Activated naive CD8-positive, alpha-beta T cell treated with anti-CD3 and anti-CD28 coated beads, Interleukin-2, amount 10 ng/mL, durations not matched to agents 7 days and 5 days (primary cell): ENCODE measurements at regions not wholly inside any gene's neighbourhood (a gene's known extent, or its start where the extent isn't known, plus 50 kb on each side); places are given as distances from the start of the nearest gene placed in this dataset.

ENCODE experiments used
- ATAC-seq: fragments of 150-1000 bp; cut with Tn5 transposase; one replicate; pipeline ENCODE4 v1.10.0; 2021; ENCODE audit warnings: low read depth, moderate library complexity
- POLR2A ChIA-PET: fragments of 350-600 bp; sonication (Branson Sonifier 250); formaldehyde crosslinking; loops from one replicate; lab custom pipeline; 2021; ENCODE audit warnings: antibody characterized with exemption; lab: Charles Lee
- DNase-seq: peaks from one replicate; pipeline ENCODE4 v3.0.0; 2021
- H3K27ac Mint-ChIP-seq: one replicate; pipeline ENCODE4 v1.8.0; 2022; ENCODE audit warnings: mild to moderate bottlenecking, mixed read lengths
- H3K27me3 Mint-ChIP-seq: one replicate; pipeline ENCODE4 v1.8.0; 2022; ENCODE audit warnings: mild to moderate bottlenecking, moderate library complexity, mixed read lengths
- H3K36me3 Mint-ChIP-seq: one replicate; pipeline ENCODE4 v1.8.0; 2021; ENCODE audit warnings: mild to moderate bottlenecking, mixed read lengths
- H3K4me1 Mint-ChIP-seq: one replicate; pipeline ENCODE4 v1.8.0; 2021; ENCODE audit warnings: mixed read lengths
- H3K4me3 Mint-ChIP-seq: one replicate; pipeline ENCODE4 v1.8.0; 2022; ENCODE audit warnings: mild to moderate bottlenecking, moderate library complexity, mixed read lengths
- H3K9me3 Mint-ChIP-seq: one replicate; pipeline ENCODE4 v1.8.0; 2021; ENCODE audit warnings: mixed read lengths

DNA sequence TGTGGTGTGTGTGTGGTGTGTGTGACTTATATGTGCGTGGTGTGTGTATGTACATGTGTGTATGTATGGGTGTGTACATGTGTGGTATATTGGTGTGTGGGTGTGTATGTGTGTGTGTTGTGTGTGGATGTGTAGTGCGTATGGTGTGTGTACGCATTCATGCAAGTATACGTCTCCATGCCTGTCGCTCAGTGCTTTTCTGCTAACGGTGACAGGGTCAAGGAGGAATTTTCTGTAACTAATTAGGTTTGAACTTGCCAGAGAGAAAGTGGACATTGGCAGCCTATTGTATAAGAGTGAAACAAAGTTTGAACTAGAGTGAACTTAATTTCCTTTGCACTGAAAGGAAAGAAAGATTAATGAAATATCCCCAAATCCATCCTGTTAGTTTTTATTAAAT lies 120.9 kb upstream of the GSC start:
- no peak overlapping the region for H3K4me3 Mint-ChIP-seq
- no peaks in the 10 kb centered on the region for H3K36me3 Mint-ChIP-seq
- H3K27ac Mint-ChIP-seq: no peak overlapping the region
- POLR2A ChIA-PET: no interaction called here
- no peaks in the 10 kb centered on the region for H3K4me1 Mint-ChIP-seq
- DNase-seq (no peak), ATAC-seq (no peak)
- H3K27me3 Mint-ChIP-seq: no peaks in the 10 kb centered on the region
- no peaks in the 10 kb centered on the region for H3K9me3 Mint-ChIP-seq

DNA sequence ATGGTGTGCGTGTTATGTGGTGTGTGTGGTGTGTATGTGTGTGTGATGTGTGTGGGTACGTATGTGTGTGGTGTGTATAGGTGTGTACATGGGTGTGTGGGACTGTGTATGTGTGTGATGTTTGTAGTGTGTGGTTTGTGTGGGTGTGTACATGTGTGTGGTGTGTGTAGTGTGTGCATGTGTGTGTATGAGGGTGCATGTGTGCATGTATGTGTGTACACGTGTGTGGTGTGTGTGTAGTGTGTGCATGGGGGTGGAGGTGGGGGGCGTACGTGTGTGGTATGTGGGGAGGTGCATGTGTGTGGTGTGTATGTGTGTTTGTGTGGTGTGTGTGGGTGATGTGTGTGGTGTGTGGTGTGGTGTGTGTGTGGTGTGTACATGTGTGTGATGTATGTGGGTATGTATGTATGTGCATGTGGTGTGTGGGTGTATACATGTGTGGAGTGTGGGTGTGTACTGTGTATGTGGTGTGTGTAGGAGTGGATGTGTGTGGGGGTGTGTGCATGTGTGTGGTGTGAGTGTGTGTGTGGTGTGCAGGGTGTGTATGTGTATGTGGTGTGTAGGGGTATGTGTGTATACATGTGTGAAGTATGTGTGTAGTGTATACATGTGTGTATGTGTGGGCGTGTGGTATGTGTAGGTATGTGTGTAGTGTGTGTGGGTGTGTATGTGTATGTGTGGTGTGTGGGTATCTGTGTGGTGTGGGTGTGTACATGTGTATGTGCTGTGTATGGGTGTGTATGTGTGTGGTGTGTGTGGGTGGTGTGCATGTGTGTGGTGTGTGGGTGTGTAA lies 119.8 kb upstream of the GSC start:
- Mint-ChIP-seq H3K27me3 (no peaks in the 10 kb centered on the region), H3K9me3 (no peaks in the 10 kb centered on the region), H3K36me3 (no peaks in the 10 kb centered on the region), H3K4me3 (no peak overlapping the region), H3K4me1 (no peaks in the 10 kb centered on the region), H3K27ac (no peak overlapping the region)
- DNase-seq: no peak
- ATAC-seq: no peak
- POLR2A ChIA-PET: no interaction called here

DNA sequence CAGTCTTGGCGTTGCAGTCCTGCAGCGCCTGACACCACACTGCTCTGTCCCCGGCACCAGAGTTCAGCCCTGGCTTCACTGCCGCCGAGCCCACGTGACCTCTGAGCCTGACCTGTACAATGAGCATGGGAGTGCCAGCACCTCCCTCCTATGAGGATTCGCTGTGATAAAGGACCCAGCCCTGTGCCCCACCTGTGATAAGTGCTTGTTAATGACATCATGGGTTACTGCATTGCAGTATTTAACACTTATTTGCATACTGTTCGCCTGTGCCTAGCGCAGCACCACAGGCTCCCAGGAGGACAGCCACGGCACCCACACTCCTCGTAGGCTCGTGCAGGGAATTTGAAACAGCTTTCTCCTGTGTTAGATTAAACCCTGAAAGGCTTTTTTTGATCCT lies 118.2 kb upstream of the GSC start:
- Mint-ChIP-seq H3K36me3 (no peaks in the 10 kb centered on the region), H3K4me1 (no peaks in the 10 kb centered on the region), H3K4me3 (no peak overlapping the region), H3K9me3 (no peaks in the 10 kb centered on the region), H3K27me3 (no peaks in the 10 kb centered on the region), H3K27ac (no peak overlapping the region)
- DNase-seq (no peak), ATAC-seq (no peak)
- POLR2A ChIA-PET: no interaction called here

DNA sequence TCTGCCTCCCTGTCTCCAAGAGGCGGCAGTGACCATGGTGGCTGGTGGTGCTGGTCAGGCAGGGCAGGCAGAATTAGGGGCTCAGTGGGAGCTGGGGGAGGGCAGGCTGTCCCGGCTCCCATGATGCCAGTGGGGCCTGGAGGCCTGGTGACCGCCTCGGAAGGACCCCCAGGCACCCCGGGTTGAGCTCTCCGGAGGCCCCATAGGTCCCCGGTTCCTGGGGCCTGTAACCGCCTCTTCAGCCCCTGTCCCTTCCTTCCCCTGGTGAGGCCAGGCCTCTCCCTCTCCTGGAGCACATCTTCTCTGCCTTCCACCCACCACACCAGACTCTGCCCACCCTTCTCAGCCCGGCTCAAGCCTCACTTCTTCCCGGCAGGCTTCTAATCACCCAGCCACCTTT lies 117.7 kb upstream of the GSC start:
- Mint-ChIP-seq H3K4me1 (no peaks in the 10 kb centered on the region), H3K9me3 (no peaks in the 10 kb centered on the region), H3K4me3 (no peak overlapping the region), H3K36me3 (no peaks in the 10 kb centered on the region), H3K27me3 (no peaks in the 10 kb centered on the region), H3K27ac (no peak overlapping the region)
- ATAC-seq (no peak), DNase-seq (no peak)
- POLR2A ChIA-PET: no interaction called here

DNA sequence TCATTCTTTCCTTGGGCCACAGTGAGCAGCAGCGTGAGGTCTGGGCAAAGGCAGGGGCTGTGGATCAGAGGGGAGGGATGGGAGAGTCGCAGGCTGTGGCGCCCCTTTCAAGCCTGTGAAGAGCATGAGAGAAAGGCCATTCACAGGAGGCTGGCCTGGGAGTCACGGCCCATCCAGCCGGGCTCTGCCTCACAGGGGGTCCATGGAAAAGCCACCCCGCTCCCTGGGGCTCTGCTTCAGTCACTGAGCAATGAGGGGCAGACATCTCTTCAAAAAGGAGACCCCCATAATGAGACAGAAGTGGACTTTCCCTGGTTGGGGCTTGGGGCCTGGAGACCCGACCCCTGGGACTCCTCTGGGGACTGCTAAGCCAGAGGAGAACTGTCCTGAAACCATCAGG lies 117.0 kb upstream of the GSC start:
- H3K36me3 Mint-ChIP-seq: no peaks in the 10 kb centered on the region
- POLR2A ChIA-PET: no interaction called here
- no peak overlapping the region for H3K4me3 Mint-ChIP-seq
- H3K9me3 Mint-ChIP-seq: no peaks in the 10 kb centered on the region
- no peak overlapping the region for H3K27ac Mint-ChIP-seq
- DNase-seq (no peak), ATAC-seq (no peak)
- no peaks in the 10 kb centered on the region for H3K4me1 Mint-ChIP-seq
- no peaks in the 10 kb centered on the region for H3K27me3 Mint-ChIP-seq

DNA sequence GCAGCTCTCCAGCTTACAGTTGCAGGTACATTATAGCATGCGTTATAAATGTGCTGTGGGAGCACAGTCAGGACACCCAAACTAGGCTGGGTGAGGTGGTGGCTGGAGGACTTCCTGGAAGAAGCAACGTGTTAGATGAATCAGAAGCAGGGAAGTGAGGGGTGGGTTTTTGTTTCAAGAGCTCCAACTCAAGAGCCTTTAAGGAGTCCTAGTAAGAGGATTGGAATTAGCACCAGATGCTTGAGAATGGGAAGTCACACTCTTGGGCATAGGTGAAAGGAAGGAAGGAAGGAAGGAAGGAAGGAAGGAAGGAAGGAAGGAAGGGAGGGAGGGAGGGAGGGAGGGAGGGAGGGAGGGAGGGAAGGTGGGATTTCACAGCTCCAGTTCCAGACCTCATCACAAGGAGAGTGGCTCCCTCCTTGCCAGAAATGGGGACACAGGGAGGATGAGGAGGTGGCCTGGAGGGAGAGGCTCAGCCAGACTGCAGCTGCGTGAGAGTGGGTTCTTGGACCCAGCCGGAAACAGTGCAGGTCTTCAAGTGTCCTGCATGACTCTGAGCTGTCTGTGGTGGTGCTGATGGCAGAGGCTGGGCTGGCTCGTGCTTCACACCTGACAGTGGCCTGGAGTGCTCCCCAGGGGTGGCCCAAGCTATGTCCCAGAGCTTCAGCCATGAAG lies 115.7 kb upstream of the GSC start:
- POLR2A ChIA-PET: no interaction called here
- no peak overlapping the region for H3K27ac Mint-ChIP-seq

DNA sequence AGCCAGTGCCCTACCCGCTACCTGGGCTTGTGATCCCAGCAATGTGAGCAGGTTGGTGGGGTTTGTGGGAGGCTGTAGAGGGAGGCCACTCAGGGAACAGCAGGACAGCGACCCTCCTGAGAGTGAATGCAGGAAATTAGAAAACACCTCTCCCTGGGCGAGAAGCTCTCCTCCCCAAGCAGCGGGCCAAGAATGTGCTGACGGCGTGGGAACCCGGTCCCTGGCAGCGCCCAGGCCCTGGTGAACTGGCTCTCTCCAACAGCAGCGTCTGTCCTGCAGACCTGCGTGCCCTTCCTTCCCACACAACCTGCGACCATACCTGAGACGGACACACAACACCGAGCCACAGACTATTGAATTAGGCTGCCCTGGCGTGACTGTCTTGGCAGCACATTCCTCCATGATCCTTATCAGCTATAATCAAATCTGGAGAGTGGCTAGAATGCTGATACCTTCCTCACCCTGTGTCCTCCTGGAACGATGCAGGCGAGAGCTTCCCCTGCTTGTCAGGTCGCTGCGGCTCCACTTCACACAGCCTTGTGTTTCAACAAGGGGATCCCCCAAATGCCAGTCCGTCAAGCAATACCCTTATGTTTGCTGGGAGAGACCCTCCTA lies 114.8 kb upstream of the GSC start:
- Mint-ChIP-seq H3K4me3 (no peak overlapping the region), H3K27ac (no peak overlapping the region), H3K36me3 (no peaks in the 10 kb centered on the region), H3K9me3 (no peaks in the 10 kb centered on the region), H3K27me3 (no peaks in the 10 kb centered on the region), H3K4me1 (no peaks in the 10 kb centered on the region)
- ATAC-seq (no peak), DNase-seq (no peak)
- POLR2A ChIA-PET: no interaction called here

More for the DNA sequence above, 115.7 kb upstream of the GSC start:
- no peaks in the 10 kb centered on the region for H3K4me1 Mint-ChIP-seq
- ATAC-seq: no peak
- no peaks in the 10 kb centered on the region for H3K27me3 Mint-ChIP-seq
- no peak for DNase-seq
- no peaks in the 10 kb centered on the region for H3K36me3 Mint-ChIP-seq
- no peaks in the 10 kb centered on the region for H3K9me3 Mint-ChIP-seq
- H3K4me3 Mint-ChIP-seq: no peak overlapping the region

DNA sequence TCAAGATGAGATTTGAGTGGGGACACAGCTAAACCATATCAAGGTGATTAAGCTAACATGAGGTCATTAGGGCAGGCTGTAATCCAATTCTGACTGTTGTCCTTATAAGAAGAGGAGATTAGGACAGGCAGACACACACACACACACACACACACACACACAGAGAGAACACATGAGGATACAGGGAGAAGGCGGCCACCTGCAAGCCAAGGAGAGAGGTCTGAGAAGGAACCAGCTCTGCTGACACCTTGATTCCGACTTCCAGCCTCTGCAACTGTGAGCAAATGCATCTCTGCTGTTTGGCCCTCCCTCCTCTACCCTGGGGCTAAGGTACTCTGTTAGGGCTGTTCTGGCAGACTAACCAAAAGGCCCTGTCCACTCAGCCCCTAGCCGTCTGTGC lies 112.5 kb upstream of the GSC start:
- Mint-ChIP-seq H3K27ac (no peak overlapping the region), H3K27me3 (peaks cover 3% of the 10 kb centered on the region), H3K4me3 (no peak overlapping the region), H3K36me3 (no peaks in the 10 kb centered on the region), H3K9me3 (no peaks in the 10 kb centered on the region), H3K4me1 (no peaks in the 10 kb centered on the region)
- no peak for DNase-seq
- no peak for ATAC-seq
- POLR2A ChIA-PET: no interaction called here

DNA sequence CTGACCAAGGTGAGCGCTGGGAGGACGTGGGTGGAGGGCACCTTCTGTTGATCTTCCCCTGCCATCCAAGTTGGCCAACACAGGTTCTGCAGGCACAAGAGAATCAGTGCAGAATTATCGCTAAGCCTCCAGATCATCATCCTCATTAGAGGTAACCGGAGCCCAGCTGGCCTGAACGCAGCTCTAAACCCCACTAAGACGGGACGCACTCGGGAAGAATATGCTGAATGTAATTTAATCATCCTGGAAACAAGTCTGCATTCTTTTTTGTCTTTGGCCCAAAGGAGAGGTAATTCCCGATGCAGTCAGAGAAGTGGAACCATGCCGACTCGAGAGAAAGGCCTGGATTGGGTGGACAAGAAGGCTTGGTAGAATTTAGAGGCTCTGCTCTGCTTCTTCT lies 111.0 kb upstream of the GSC start:
- POLR2A ChIA-PET: no interaction called here
- ATAC-seq (no peak), DNase-seq (no peak)
- Mint-ChIP-seq H3K9me3 (no peaks in the 10 kb centered on the region), H3K4me1 (no peaks in the 10 kb centered on the region), H3K4me3 (no peak overlapping the region), H3K27me3 (peaks cover 3% of the 10 kb centered on the region), H3K27ac (no peak overlapping the region), H3K36me3 (no peaks in the 10 kb centered on the region)

DNA sequence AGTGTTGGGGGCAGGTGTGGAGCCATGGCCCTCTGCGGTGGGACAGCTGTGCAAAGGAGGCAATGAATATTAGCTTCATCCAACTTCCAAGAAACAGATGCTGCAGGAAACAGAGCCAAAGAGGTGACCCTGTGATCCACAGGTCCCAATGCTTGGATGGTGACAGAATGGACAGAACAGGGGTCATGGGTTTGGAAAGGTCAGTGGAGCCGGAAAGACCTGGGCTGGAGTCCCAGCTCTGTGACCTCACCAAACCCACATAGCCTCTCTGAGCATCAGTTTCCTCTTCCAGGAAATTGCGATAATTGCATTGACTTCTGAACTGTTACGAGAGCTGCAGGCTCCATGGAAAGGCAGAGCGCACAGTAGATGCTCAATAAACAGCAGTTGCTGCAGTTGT lies 110.2 kb upstream of the GSC start:
- Mint-ChIP-seq H3K36me3 (no peaks in the 10 kb centered on the region), H3K27me3 (peaks cover 3% of the 10 kb centered on the region), H3K4me3 (no peak overlapping the region), H3K27ac (no peak overlapping the region), H3K9me3 (no peaks in the 10 kb centered on the region), H3K4me1 (no peaks in the 10 kb centered on the region)
- POLR2A ChIA-PET: no interaction called here
- DNase-seq (no peak), ATAC-seq (no peak)

DNA sequence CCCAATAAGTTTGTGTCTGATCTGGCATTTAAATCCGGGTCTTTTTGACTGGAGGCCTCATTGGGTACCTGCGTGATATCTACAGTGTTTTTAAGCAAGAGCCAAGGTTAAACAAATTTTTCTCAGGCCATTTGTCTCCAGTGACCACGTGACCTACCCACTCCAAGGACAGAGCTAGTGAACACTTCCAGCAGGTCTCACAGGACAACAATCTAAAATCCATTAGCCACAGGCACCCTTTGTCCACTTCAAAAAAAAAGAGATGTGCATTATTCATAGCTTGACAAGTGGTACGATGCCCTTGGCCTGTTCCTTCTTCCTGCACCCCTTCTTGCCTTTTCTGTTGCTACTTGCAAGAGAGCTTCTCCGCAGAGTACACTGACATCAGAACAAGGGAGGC lies 109.6 kb upstream of the GSC start:
- POLR2A ChIA-PET: no interaction called here
- Mint-ChIP-seq H3K9me3 (no peaks in the 10 kb centered on the region), H3K36me3 (no peaks in the 10 kb centered on the region), H3K4me1 (no peaks in the 10 kb centered on the region), H3K27me3 (peaks cover 3% of the 10 kb centered on the region), H3K4me3 (no peak overlapping the region), H3K27ac (no peak overlapping the region)
- DNase-seq (no peak), ATAC-seq (no peak)

DNA sequence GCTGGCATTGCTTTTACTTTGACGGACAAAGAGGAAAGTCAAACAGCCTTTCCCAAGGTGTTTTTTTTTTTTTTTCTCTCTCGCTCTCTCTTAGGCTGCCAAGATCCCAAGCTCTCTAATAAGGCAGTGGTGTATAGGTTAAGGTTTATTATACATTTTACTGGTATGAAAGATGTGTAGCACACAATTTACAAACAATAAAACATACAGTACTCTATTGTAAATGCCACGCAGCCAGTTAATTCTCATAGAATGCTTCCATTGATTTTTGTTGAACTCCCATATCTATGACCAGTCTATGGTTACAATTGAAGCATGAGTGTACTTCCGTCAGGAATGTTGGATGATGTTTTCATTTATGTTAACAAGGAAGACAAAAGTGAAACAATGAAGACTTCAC lies 106.4 kb upstream of the GSC start:
- POLR2A ChIA-PET: no interaction called here
- ATAC-seq (no peak), DNase-seq (no peak)
- no peak overlapping the region for H3K27ac Mint-ChIP-seq
- H3K36me3 Mint-ChIP-seq: no peaks in the 10 kb centered on the region
- peaks cover 6% of the 10 kb centered on the region for H3K27me3 Mint-ChIP-seq
- H3K4me3 Mint-ChIP-seq: no peak overlapping the region
- no peaks in the 10 kb centered on the region for H3K4me1 Mint-ChIP-seq
- H3K9me3 Mint-ChIP-seq: no peaks in the 10 kb centered on the region

DNA sequence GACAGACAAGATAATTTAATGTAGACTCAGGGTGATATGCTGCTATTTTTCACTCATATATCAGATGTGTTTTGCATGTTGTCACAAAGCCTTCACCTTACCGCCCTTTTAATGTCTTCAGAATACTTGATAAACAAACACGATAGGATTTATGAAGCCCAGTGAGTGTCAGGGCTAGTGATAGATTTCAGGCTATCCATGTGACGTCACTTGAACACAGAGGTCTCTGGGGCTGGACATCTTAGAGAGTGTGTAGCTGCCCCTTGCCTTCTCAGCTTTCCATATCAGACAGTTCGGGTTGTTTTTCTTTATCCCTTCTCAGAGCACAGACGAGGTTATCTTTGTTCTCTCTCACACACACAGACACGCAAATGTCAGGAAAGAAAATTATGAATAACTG lies 105.3 kb upstream of the GSC start:
- DNase-seq (no peak), ATAC-seq (no peak)
- H3K4me1 Mint-ChIP-seq: no peaks in the 10 kb centered on the region
- POLR2A ChIA-PET: no interaction called here
- no peak overlapping the region for H3K4me3 Mint-ChIP-seq
- H3K9me3 Mint-ChIP-seq: no peaks in the 10 kb centered on the region
- no peak overlapping the region for H3K27ac Mint-ChIP-seq
- H3K36me3 Mint-ChIP-seq: no peaks in the 10 kb centered on the region
- H3K27me3 Mint-ChIP-seq: peaks cover 6% of the 10 kb centered on the region

DNA sequence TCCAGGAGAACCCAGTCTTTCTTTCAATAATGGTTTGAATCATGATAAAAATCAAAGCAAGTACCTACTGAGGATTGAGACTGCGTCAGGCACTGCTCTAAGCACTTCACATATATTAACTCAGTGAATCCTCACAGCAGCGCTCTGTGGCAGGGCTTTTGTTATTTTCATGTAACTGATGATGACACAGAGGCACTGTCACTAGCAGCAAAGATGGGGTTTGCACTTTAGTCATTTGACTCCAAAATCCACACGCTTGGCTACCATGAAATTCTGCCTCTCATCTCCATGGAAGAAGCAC lies 98.8 kb upstream of the GSC start:
- ATAC-seq: no peak
- no peak for DNase-seq
- Mint-ChIP-seq H3K36me3 (no peaks in the 10 kb centered on the region), H3K9me3 (no peaks in the 10 kb centered on the region), H3K27me3 (peaks cover 17% of the 10 kb centered on the region), H3K4me1 (no peaks in the 10 kb centered on the region), H3K27ac (no peak overlapping the region), H3K4me3 (no peak overlapping the region)
- POLR2A ChIA-PET: no interaction called here
